IMR-90 (cell line): ENCODE measurements at regions not wholly inside any gene's neighbourhood (a gene's known extent, or its start where the extent isn't known, plus 50 kb on each side); places are given as distances from the start of the nearest gene placed in this dataset.

Experiments used
- ATAC-seq: fragments of 200-7000 bp; cut with Tn5 transposase; 2 replicates; pipeline ENCODE4 v1.9.1; 2020; ENCODE audit warnings: low read depth, mild to moderate bottlenecking, moderate library complexity
- BruUV-seq: library from RNA; stranded (reverse); fragments of 400-500 nt; replicated peaks from 2 replicates; lab custom pipeline; 2021; lab: Mats Ljungman, UMichigan
- CTCF ChIA-PET: fragments of 300-600 bp; formaldehyde crosslinking; extraction: SDS; loops from one replicate; lab custom pipeline; 2021; ENCODE audit warnings: antibody characterized with exemption; lab: Yijun Ruan, JAX
- POLR2A ChIA-PET: fragments of 300-600 bp; sonication (Branson Sonifier 250); formaldehyde crosslinking; loops from one replicate; lab custom pipeline; 2022; ENCODE audit warnings: antibody characterized with exemption; ENCODE audit not compliant: unreplicated experiment; lab: Charles Lee
- DNase-seq: peaks from one replicate; pipeline ENCODE4 v3.0.0; 2013
- H2AFZ ChIP-seq: replicated peaks from 2 replicates; pipeline ENCODE3; 2013; ENCODE audit warnings: low read length, mild to moderate bottlenecking; ENCODE audit not compliant: poor library complexity
- H2AK5ac ChIP-seq: 2 replicates; pipeline ENCODE4 v1.6.1; 2013; ENCODE audit warnings: low read depth, low read length, inconsistent platforms
- H2AK9ac ChIP-seq: replicated peaks from 2 replicates; pipeline ENCODE3; 2013; ENCODE audit warnings: mild to moderate bottlenecking, low read depth, low read length, moderate library complexity; ENCODE audit not compliant: poor library complexity
- H2BK120ac ChIP-seq: 2 replicates; pipeline ENCODE4 v1.6.1; 2013; ENCODE audit warnings: low read depth, low read length, inconsistent platforms
- H2BK15ac ChIP-seq: 3 replicates; pipeline ENCODE4 v1.6.1; 2013; ENCODE audit warnings: low read depth, low read length, inconsistent platforms
- H2BK20ac ChIP-seq: 2 replicates; pipeline ENCODE4 v1.6.1; 2013; ENCODE audit warnings: low read depth, mild to moderate bottlenecking, inconsistent platforms, low read length, moderate library complexity
- H2BK5ac ChIP-seq: 2 replicates; pipeline ENCODE4 v1.6.1; 2013; ENCODE audit warnings: mild to moderate bottlenecking, low read depth, low read length, inconsistent platforms; ENCODE audit not compliant: poor library complexity, severe bottlenecking
- H3K14ac ChIP-seq: replicated peaks from 2 replicates; pipeline ENCODE4 v1.6.1; 2013; ENCODE audit warnings: low read depth, low read length, inconsistent platforms
- H3K18ac ChIP-seq: 2 replicates; pipeline ENCODE4 v1.6.1; 2013; ENCODE audit warnings: low read depth, low read length, control low read depth
- H3K23ac ChIP-seq: 2 replicates; pipeline ENCODE4 v1.6.1; 2013; ENCODE audit warnings: low read depth, low read length, inconsistent platforms
- H3K27ac ChIP-seq: 2 replicates; pipeline ENCODE4 v1.5.1; 2013; ENCODE audit warnings: mild to moderate bottlenecking, control low read depth, low read length; ENCODE audit not compliant: insufficient read depth
- H3K27me3 ChIP-seq: 2 replicates; pipeline ENCODE4 v1.6.1; 2013; ENCODE audit warnings: low read length; ENCODE audit not compliant: control insufficient read depth, insufficient read depth
- H3K36me3 ChIP-seq: 2 replicates; pipeline ENCODE4 v1.6.1; 2013; ENCODE audit warnings: low read length, mixed read lengths; ENCODE audit not compliant: control insufficient read depth, insufficient read depth
- H3K4ac ChIP-seq: 2 replicates; pipeline ENCODE4 v1.6.1; 2013; ENCODE audit warnings: low read depth, low read length, inconsistent platforms
- H3K4me1 ChIP-seq: 2 replicates; pipeline ENCODE4 v1.6.1; 2013; ENCODE audit warnings: low read length, mixed read lengths; ENCODE audit not compliant: control insufficient read depth, insufficient read depth
- H3K4me2 ChIP-seq: 2 replicates; pipeline ENCODE4 v1.6.1; 2013; ENCODE audit warnings: low read depth, mild to moderate bottlenecking, control low read depth, low read length, moderate library complexity
- H3K4me3 ChIP-seq: 2 replicates; pipeline ENCODE4 v1.5.1; 2013; ENCODE audit warnings: low read depth, mild to moderate bottlenecking, control low read depth, low read length, moderate library complexity; ENCODE audit not compliant: insufficient read depth
- H3K56ac ChIP-seq: 2 replicates; pipeline ENCODE4 v1.6.1; 2013; ENCODE audit warnings: low read length, inconsistent platforms; ENCODE audit not compliant: insufficient read depth; ENCODE audit errors: extremely low read depth
- H3K79me1 ChIP-seq, 2 experiments: 2 replicates each; pipeline ENCODE4 v1.6.1; 2013; ENCODE audit warnings: low read length in 2 of 2, inconsistent platforms in 1 of 2, low read depth in 1 of 2
- H3K9ac ChIP-seq: 2 replicates; pipeline ENCODE4 v1.6.1; 2013; ENCODE audit warnings: low read depth, low read length, control low read depth
- H3K9me1 ChIP-seq: 2 replicates; pipeline ENCODE4 v1.6.1; 2013; ENCODE audit warnings: low read length, inconsistent platforms; ENCODE audit not compliant: insufficient read depth
- H3K9me3 ChIP-seq: 2 replicates; pipeline ENCODE4 v1.6.1; 2013; ENCODE audit warnings: low read length; ENCODE audit not compliant: control insufficient read depth, insufficient read depth
- H4K20me1 ChIP-seq: 2 replicates; pipeline ENCODE4 v1.6.1; 2013; ENCODE audit warnings: low read length, inconsistent platforms; ENCODE audit not compliant: insufficient read depth
- H4K5ac ChIP-seq: 2 replicates; pipeline ENCODE4 v1.6.1; 2013; ENCODE audit warnings: mild to moderate bottlenecking, low read depth, low read length, control low read depth
- H4K8ac ChIP-seq, 2 experiments: 2 replicates each; pipeline ENCODE4 v1.6.1; 2013; ENCODE audit warnings: low read depth in 2 of 2, low read length in 2 of 2, control low read depth in 1 of 2, inconsistent platforms in 1 of 2
- H4K91ac ChIP-seq: 2 replicates; pipeline ENCODE4 v1.6.1; 2013; ENCODE audit warnings: low read depth, low read length, inconsistent platforms; ENCODE audit not compliant: insufficient read depth
- FOS ChIP-seq: fragments of 150-350 bp; IDR thresholded peaks from 2 replicates; pipeline ENCODE4 v1.6.1; 2016; ENCODE audit warnings: low read depth, low read length
- MAZ ChIP-seq: IDR thresholded peaks from 2 replicates; pipeline ENCODE4 v1.6.1; 2012; ENCODE audit warnings: low read depth, mild to moderate bottlenecking, low read length, improper control_type of control experiment, moderate library complexity, borderline replicate concordance
- RCOR1 ChIP-seq: IDR thresholded peaks from 2 replicates; pipeline ENCODE4 v1.6.1; 2012; ENCODE audit warnings: mild to moderate bottlenecking, low read length, improper control_type of control experiment; ENCODE audit not compliant: insufficient replicate concordance
- WGBS, 2 experiments: methylation state at CpG; one replicate each; pipeline versions ENCODE4 v1.1.5 to v1.1.7; 2013; ENCODE audit warnings: missing lambda C conversion rate in 2 of 2; ENCODE audit not compliant: insufficient read length in 1 of 2; ENCODE audit errors: extremely low coverage in 2 of 2; 5-methylcytosine and 5-hydroxymethylcytosine counted together
- dilution Hi-C: fragments of 300-500 bp; cut with HindIII; formaldehyde crosslinking; loops from one replicate; pipeline ENCODE4 v1.14.3; 2018; ENCODE audit warnings: low sequenced_read_pairs; ENCODE audit not compliant: unreplicated experiment
- in situ Hi-C: fragments of 300-500 bp; cut with MboI; formaldehyde crosslinking; loops from 3 replicates; pipeline ENCODE4 v1.14.3; 2019; ENCODE audit warnings: low sequenced_read_pairs, inconsistent platforms, mixed read lengths
- intact Hi-C: fragments of 100-400 bp; cut with micrococcal nuclease; formaldehyde crosslinking; loops from 2 replicates; pipeline ENCODE4 v1.10.0; 2022
- TF ChIP-seq, protein P1 (sequence below): fragments of 150-350 bp; IDR thresholded peaks from 2 replicates; pipeline ENCODE4 v1.6.1; 2016; ENCODE audit warnings: low read depth, mild to moderate bottlenecking, low read length, moderate library complexity, borderline replicate concordance
- TF ChIP-seq, protein P2 (sequence below): fragments of 150-350 bp; IDR thresholded peaks from 2 replicates; pipeline ENCODE4 v1.6.1; 2017; ENCODE audit warnings: mild to moderate bottlenecking, antibody characterized with exemption, low read length, low read depth

GRCh38 chr2:198811198-198811597 lies 646.5 kb downstream of the SATB2 start:
- Histone ChIP-seq H2AFZ (no peak overlapping the region), H3K4me2 (no peak overlapping the region), H2BK20ac (no peak overlapping the region), H3K9me3 (no peaks in the 10 kb centered on the region), H4K20me1 (no peaks in the 10 kb centered on the region), H2BK120ac (no peak overlapping the region), H3K79me1 (no peaks in the 10 kb centered on the region), H2BK5ac (no peak overlapping the region), H3K36me3 (no peaks in the 10 kb centered on the region), H3K27ac (no peak overlapping the region), H3K4me3 (no peak overlapping the region), H4K5ac (no peak overlapping the region), H3K14ac (no peak overlapping the region), H4K8ac (no peak overlapping the region), H2AK5ac (no peak overlapping the region), H2BK15ac (no peak overlapping the region), H3K56ac (no peak overlapping the region), H2AK9ac (no peak overlapping the region), H3K27me3 (no peaks in the 10 kb centered on the region), H3K9me1 (no peaks in the 10 kb centered on the region), H3K18ac (no peak overlapping the region), H3K4ac (no peak overlapping the region), H3K23ac (no peak overlapping the region), H3K4me1 (no peaks in the 10 kb centered on the region), H4K91ac (no peak overlapping the region), H3K9ac (no peak overlapping the region)
- no TSS peak for BruUV-seq
- POLR2A ChIA-PET: no interaction called here
- ATAC-seq: no peak
- WGBS, 2 experiments: no CpG with 5 or more reads among the region's 3 CpGs
- intact Hi-C loops (no loop called here), dilution Hi-C loops (no loop called here), in situ Hi-C loops (no loop called here)
- CTCF ChIA-PET: no interaction called here
- TF ChIP-seq MAZ: no peak
- TF ChIP-seq, protein P1, sequence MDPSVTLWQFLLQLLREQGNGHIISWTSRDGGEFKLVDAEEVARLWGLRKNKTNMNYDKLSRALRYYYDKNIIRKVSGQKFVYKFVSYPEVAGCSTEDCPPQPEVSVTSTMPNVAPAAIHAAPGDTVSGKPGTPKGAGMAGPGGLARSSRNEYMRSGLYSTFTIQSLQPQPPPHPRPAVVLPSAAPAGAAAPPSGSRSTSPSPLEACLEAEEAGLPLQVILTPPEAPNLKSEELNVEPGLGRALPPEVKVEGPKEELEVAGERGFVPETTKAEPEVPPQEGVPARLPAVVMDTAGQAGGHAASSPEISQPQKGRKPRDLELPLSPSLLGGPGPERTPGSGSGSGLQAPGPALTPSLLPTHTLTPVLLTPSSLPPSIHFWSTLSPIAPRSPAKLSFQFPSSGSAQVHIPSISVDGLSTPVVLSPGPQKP: no peak
- no peak for TF ChIP-seq RCOR1
- TF ChIP-seq, protein P2, sequence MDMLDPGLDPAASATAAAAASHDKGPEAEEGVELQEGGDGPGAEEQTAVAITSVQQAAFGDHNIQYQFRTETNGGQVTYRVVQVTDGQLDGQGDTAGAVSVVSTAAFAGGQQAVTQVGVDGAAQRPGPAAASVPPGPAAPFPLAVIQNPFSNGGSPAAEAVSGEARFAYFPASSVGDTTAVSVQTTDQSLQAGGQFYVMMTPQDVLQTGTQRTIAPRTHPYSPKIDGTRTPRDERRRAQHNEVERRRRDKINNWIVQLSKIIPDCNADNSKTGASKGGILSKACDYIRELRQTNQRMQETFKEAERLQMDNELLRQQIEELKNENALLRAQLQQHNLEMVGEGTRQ: no peak
- TF ChIP-seq FOS: no peak
- DNase-seq: no peak
